ENCODE measurements at regions not wholly inside any gene's neighbourhood (a gene's known extent, or its start where the extent isn't known, plus 50 kb on each side); places are given as distances from the start of the nearest gene placed in this dataset.

- TF ChIP-seq SP1 (IDR thresholded peaks at IDR 0.05) (no peak), TARDBP (IDR thresholded peaks at IDR 0.05) (no peak), HDGF (IDR thresholded peaks at IDR 0.05; ENCODE audit: borderline replicate concordance) (no peak), ELF4 (IDR thresholded peaks at IDR 0.05) (no peak), FOXM1 (IDR thresholded peaks at IDR 0.05; ENCODE audit: borderline replicate concordance) (no peak), NFRKB (IDR thresholded peaks at IDR 0.05) (no peak)
Observed at GRCh38 chr12:45615268-45615667, 114.2 kb upstream of the ARID2 start.
